Right atrium auricular region (tissue), 2 donors: ENCODE measurements at regions not wholly inside any gene's neighbourhood (a gene's known extent, or its start where the extent isn't known, plus 50 kb on each side); places are given as distances from the start of the nearest gene placed in this dataset.
A peak's percentile ranks its signal among the peaks of the same experiment; 100 is the strongest.

ENCODE experiments used
- DNase-seq: peaks from one replicate; pipeline ENCODE4 v3.0.0-alpha.2; 2019; ENCODE audit warnings: low spot score
- H3K27ac ChIP-seq, 2 donors: fragments of 200-600 bp; sonication (generic); 1 replicate in 1 of 2; 2 replicates in 1 of 2; pipeline ENCODE4 v1.5.1; 2016 to 2019
- H3K27me3 ChIP-seq, 2 donors: fragments of 200-600 bp; sonication (generic); one replicate each; pipeline versions ENCODE4 v1.5.1 to v1.6.0; 2017 to 2019
- H3K36me3 ChIP-seq: fragments of 200-600 bp; sonication (generic); one replicate; pipeline ENCODE4 v1.5.1; 2016
- H3K4me1 ChIP-seq, 2 donors: fragments of 200-600 bp; sonication (generic); one replicate each; pipeline versions ENCODE4 v1.5.1 to v1.6.0; 2017 to 2019
- H3K4me3 ChIP-seq, 2 donors: fragments of 200-600 bp; sonication (generic); 1 replicate in 1 of 2; 2 replicates in 1 of 2; pipeline ENCODE4 v1.5.1; 2017 to 2019; ENCODE audit warnings: mild to moderate bottlenecking in 1 of 2, moderate library complexity in 1 of 2
- H3K9me3 ChIP-seq, 2 donors: fragments of 200-600 bp; sonication (generic); one replicate each; pipeline ENCODE4 v1.5.1; 2019
- CTCF ChIP-seq, 2 donors: fragments of 200-600 bp; sonication (generic); IDR thresholded peaks; one replicate each; pipeline ENCODE4 v1.5.1; 2019; ENCODE audit warnings: antibody characterized with exemption in 2 of 2

- Histone ChIP-seq H3K36me3 (no peaks in the 10 kb centered on the region), H3K4me3 (no peak overlapping the region), H3K9me3 (no peaks in the 10 kb centered on the region), H3K27me3 (no peaks in the 10 kb centered on the region), H3K4me1 (peaks cover 0 to 12% of the 10 kb centered on the region in 2 donors), H3K27ac (no peak overlapping the region)
- no peak for TF ChIP-seq CTCF (IDR thresholded peaks at IDR 0.05)
- no peak for DNase-seq
These were observed 147.0 kb upstream of the CDH5 start for GRCh38 chr16:66219491-66219890.

- DNase-seq: peak; percentile 36
- H3K27me3 ChIP-seq: no peaks in the 10 kb centered on the region
- H3K9me3 ChIP-seq: no peaks in the 10 kb centered on the region
- H3K36me3 ChIP-seq: no peaks in the 10 kb centered on the region
- no peaks in the 10 kb centered on the region for H3K4me1 ChIP-seq
- no peak overlapping the region for H3K27ac ChIP-seq
- no peak for TF ChIP-seq CTCF (IDR thresholded peaks at IDR 0.05)
- no peak overlapping the region for H3K4me3 ChIP-seq
These were observed 154.1 kb upstream of the CDH5 start for GRCh38 chr16:66212428-66212827.

DNA sequence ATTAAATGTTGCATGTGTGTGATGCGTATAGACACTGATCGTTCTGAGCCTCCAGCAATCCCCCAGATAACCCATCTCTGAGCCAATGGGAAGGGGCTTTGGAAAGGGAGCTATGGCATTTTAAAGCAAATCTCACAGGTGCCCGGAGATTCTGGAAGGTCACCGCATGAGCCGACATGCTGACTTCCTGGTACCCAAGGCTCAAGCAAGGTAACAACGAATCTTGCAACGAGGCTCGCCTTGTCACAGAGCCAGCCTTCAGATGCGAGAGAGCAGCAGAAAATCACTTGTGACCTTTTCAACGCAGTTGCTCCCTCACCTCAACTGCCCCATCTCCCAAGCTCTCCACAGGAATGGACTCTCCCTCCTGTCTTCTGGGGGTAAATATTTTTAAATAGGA lies 154.8 kb upstream of the CDH5 start:
- Histone ChIP-seq H3K9me3 (no peaks in the 10 kb centered on the region), H3K4me1 (no peaks in the 10 kb centered on the region), H3K27me3 (no peaks in the 10 kb centered on the region), H3K36me3 (no peaks in the 10 kb centered on the region), H3K4me3 (no peak overlapping the region), H3K27ac (no peak overlapping the region)
- DNase-seq: peak; percentile 43
- no peak for TF ChIP-seq CTCF (IDR thresholded peaks at IDR 0.05)

GRCh38 chr16:66207883-66208265 lies 158.6 kb upstream of the CDH5 start:
- Histone ChIP-seq H3K27ac (no peak overlapping the region), H3K4me1 (no peaks in the 10 kb centered on the region), H3K36me3 (no peaks in the 10 kb centered on the region), H3K27me3 (no peaks in the 10 kb centered on the region), H3K9me3 (no peaks in the 10 kb centered on the region), H3K4me3 (no peak overlapping the region)
- DNase-seq: no peak
- TF ChIP-seq CTCF (IDR thresholded peaks at IDR 0.05): no peak

GRCh38 chr16:66207139-66207882 lies 159.2 kb upstream of the CDH5 start:
- TF ChIP-seq CTCF (IDR thresholded peaks at IDR 0.05): no peak
- no peaks in the 10 kb centered on the region for H3K27me3 ChIP-seq
- no peaks in the 10 kb centered on the region for H3K36me3 ChIP-seq
- H3K4me1 ChIP-seq: no peaks in the 10 kb centered on the region
- peak; percentile 52 for DNase-seq
- H3K9me3 ChIP-seq: no peaks in the 10 kb centered on the region
- H3K4me3 ChIP-seq: no peak overlapping the region
- H3K27ac ChIP-seq: no peak overlapping the region

DNA sequence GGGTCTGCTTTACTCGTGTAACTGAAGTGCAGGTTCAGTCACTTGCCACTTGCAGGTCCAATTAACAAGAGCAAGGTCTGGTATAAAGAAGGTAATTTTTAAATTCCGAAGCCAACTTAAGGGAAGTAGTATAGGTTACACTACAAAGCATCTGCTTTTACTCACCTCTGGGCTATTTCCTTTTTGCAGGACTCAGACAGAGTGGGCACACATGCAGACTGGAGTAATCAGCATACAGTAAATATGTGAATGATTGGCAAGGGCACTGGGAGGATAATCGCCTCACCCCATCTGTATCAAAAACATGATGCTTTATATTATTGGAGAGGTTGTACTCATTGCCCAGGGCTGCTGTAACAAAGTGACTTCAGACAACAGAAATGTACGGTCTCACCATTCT lies 160.1 kb upstream of the CDH5 start:
- no peaks in the 10 kb centered on the region for H3K4me1 ChIP-seq
- peak; percentile 32 for DNase-seq
- no peaks in the 10 kb centered on the region for H3K9me3 ChIP-seq
- TF ChIP-seq CTCF (IDR thresholded peaks at IDR 0.05): no peak
- H3K27me3 ChIP-seq: no peaks in the 10 kb centered on the region
- H3K4me3 ChIP-seq: no peak overlapping the region
- H3K27ac ChIP-seq: no peak overlapping the region
- H3K36me3 ChIP-seq: no peaks in the 10 kb centered on the region
